HG03095 (cell line): ENCODE measurements at regions not wholly inside any gene's neighbourhood (a gene's known extent, or its start where the extent isn't known, plus 50 kb on each side); places are given as distances from the start of the nearest gene placed in this dataset.

Experiments
- ATAC-seq: cut with Tn5 transposase; IDR thresholded peaks from one replicate; pipeline ENCODE4 v1.9.1; 2021; ENCODE audit warnings: moderate library complexity; ENCODE audit not compliant: unreplicated experiment

DNA sequence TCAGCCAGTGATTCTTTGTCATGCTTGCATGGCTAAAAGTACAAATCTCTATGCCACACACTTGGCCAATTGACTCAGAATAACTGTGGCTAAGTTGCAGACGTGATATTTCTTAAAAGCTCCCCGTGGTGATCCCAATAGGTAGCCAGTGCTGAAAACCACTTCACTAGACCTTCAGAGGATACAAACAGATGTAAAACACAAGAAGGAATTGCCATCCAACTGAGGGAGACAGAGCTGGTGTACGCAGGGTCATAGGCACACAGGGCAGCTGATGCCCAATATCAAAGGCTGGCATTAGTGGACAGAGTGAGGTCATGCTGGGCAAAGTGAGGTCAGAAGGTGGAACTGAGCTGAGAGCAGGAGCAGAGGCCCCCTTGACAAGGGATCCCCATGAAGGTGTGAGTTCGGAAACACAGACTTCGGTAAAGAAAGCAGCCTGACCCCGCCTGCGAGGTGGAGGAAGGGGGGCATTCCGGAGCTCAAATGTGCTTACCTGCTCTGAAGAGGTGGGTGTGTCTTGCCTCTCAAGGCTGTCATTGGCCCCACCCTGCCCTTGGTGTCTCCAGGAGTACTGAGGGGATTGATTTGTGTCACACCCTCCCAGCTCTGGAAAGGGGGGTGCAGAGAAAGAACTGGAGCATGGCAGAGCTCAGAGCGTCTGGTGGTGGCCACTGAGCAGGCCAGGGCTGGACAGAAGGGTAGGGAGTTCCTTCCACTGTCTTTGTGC is 344.9 kb upstream of the B3GAT1 start:
- no peak for ATAC-seq

GRCh38 chr11:134755535-134755934 is 343.5 kb upstream of the B3GAT1 start:
- no peak for ATAC-seq

- ATAC-seq: no peak
Measured at GRCh38 chr11:134754521-134755198, 342.6 kb upstream of the B3GAT1 start.

DNA sequence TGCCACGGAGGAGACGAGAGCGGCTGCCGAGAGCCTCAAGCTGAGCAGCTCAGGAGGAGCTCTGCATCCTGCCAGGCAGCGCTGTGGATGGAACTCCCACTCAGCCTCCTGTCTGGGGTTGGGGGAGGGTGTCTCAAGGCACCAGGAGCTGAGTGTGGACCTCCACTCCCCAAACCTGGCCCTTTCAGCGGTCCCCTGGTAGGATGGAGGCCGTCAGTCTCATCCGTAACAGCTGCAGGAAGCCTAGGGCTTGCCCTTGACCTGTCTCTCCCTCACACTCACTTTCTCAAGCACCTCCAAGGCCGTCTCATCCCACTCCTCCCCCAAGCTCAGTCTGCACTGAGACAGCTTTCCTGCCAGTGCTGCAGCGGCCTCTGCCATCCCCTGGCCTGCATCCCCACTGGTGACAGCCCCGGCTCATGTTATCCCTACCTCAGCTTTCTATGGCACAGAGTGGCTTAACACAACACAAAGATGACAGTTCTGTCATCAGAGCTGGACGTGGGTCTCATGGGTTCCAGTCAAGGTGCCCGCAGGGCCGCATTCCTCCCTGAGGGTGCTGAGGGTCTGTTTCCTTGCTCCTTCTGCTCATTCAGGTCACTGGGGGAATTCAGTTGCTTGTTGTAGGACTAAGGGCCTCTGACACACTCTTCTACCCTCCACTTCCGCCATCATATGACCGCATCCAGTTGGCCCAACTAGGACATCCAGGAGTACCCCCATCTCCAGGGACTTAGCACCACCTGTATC is 341.9 kb upstream of the B3GAT1 start:
- no peak for ATAC-seq

DNA sequence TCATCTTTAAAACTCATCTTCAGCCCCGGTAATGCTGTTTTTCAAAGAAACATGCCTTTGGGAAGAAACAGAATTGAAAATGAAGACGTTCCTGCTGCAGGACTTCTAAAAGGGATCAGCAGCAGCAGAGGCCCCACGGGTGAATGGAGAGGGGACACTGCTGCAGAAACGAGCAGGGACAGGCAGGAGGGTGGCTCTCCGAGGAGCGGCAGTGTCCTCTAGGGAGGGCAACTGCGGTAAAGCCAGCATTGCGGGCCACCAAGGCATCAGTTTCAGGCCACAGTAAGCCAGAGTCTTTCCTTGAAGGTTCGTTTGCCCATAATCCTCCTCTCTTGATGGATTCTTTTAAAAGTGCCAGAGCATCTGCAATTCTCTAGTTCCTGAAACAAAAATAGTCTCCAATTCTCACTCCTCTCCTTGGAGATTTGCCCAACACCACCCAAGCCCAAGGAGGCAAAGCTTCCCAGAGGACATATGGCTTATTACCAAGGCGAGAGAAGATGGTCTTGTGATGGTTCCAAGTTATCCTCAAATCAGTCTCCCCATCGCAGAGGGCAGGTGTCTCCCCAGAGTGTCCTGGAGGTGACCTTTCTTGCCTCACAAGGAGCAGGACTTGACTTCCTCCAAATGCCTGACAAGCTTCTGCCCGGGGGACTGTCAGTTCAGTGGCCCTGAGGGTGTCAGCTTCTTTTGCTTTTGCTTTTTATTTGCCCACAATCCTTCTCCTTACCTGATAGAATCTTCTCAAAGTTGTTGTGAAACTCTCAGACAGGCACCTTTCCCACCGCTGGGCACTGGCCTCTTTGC is 341.1 kb upstream of the B3GAT1 start:
- no peak for ATAC-seq

GRCh38 chr11:134752526-134752925 is 340.5 kb upstream of the B3GAT1 start:
- no peak for ATAC-seq

DNA sequence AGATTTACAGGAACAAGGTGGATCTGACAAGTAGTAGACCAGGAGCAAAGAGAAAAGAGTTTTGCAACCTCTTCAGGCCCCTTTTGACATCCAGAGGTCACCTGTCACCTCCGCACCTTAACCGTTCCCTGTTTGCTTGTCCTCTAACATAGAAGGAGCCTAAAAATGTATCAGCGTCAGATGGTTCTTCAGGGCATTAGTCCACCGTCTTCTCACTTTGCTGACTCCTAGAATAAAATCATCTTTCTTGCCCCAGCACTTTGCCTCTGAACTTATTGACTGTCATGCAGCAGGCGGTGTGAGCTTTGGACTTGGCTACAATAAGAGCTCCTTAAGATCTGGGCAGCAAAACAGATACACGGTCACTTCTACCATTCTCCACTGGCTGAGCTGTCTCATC is 339.7 kb upstream of the B3GAT1 start:
- no peak for ATAC-seq

DNA sequence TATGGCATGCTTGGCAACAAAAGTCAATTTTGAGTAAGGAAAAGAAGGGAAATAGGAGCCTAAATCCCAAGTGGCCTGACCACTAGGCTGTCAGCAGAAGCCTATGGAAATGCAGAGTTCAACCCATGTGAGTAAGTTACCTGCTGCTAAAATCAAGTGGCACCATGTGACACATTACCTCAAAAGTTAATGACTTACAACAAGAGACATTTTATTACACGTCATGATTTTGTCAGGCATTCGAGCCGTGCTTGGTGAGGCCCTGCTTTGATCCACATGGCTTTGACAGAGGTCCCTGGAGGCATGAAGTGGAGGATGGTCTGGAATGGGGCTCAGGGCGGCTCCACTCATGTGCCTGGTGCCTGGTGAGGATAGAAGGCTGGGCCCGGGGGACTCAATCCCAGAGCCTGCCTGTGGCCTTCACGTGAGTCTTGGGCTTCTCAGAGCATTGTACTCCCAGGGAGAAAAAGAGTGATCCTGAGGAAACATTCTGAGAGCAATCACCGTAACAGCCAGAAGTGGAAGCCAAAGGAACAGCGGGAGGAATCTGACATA is 339.1 kb upstream of the B3GAT1 start:
- ATAC-seq: no peak

DNA sequence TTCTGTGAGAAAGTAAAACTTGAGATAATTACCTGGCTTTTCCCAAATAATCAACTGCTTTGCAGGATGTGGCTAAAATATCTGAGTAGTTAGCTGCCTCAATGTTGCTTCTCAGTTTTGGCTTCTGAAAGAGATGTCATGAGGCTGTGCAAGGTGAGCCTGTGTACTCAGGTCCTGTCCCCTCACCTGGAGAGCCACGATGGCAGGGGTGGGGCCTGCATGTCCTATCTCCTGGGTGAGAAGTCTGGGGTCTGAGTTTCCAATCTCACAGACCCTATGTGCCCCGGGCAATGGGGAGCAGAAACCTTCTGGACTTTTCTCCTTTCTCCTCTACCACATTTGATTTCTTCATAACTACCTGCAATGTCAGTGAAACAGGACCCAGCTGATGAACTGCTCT is 338.6 kb upstream of the B3GAT1 start:
- ATAC-seq: no peak

- no peak for ATAC-seq
Measured at GRCh38 chr11:134749040-134749839, 337.2 kb upstream of the B3GAT1 start.

DNA sequence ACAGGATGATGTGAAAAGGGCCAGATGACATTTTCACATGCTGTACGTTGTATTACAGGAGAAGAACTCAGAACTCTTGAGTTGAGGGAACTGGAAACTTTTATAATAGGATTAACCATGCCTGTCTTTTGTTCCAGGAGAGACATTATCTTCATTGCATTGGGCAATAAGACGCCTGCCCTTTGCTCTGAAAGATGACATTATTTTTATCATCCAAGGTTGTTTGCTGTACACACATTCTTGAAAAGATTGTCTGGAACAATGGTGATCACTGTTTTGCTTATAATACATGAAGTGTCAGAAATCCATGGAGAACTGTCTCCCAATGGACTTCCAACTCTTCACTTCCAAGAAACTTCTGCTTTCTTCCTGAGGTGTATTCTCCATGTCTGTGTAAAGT is 334.6 kb upstream of the B3GAT1 start:
- ATAC-seq: no peak

GRCh38 chr11:134745456-134745855 is 333.4 kb upstream of the B3GAT1 start:
- no peak for ATAC-seq

DNA sequence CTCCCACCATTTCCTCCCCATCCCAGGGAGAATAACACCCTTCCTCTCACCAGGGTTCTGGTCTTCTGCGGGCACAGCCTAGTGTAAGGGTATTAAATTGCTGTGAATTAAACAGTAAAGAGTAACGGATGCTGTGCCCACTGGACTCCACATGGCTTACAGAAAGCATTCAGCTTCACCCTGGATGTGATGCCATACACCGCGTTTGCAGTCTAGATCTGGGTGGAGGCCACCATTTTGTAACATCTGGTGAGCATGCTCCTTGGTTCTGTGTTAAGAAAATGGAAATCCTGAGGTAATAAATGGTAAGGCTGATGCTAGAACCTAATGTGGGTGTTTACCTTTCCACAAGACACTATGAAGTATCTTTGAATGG is 331.8 kb upstream of the B3GAT1 start:
- no peak for ATAC-seq

DNA sequence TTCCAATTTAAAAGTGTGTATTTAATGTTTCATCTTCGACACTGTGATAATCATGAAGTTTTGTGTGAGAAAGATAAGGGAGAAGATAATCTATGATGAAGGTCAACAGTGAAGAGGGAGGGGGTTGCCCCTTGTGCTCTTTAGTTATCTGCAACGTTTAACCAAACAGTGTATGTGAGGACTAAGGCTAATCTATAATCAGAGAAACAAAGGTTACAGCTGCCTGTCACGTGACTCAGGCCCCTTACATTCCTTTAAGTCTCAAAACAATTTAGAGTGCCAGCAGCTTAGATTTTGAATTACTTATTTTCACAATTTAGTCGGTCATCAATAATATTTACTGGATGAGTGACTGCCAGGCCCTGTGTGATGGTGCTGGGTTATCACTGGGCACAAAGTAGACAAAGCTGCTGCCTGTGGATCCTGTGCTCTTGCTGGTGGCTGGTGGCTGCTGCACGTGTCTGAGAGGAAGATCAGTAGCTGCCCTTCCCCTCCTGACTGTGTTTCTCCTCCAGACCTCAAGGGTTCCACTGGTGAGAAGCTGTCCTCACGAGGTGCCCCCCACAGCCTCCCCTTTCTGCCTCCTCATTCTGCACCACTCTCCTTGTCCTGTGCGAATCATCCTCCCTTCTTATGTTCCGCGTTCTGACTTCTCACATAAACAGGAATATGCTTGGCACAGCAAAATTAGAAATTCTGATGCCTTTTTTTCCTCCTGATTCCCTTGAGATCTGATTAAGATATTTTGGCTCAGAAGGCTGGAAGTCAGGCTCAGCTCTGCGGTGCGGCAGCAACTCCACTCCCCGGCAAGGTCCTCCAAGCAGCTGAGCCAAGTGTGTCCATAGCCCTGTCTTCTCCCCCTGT is 331.1 kb upstream of the B3GAT1 start:
- no peak for ATAC-seq

DNA sequence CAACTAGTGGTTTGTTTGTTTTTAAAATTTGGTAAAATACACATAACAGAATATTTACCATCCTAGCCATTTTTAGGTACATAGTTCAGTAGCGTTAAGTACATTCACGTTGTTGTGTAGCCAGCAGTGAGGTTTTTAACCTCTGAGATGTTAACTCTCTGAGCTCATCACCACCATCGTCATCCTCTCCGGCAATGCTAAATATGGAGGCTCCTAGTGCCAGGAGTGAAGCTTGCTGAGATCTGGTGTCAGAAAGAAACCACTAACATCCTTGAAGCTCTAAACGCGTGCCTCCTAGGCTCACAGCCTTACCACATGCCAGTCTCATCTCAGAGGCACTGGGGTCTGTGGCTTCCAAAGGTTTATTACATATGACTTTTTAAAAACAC is 330.2 kb upstream of the B3GAT1 start:
- ATAC-seq: no peak

GRCh38 chr11:134741453-134742223 is 329.6 kb upstream of the B3GAT1 start:
- no peak for ATAC-seq

- no peak for ATAC-seq
Measured at GRCh38 chr11:134740590-134741261, 328.7 kb upstream of the B3GAT1 start.

DNA sequence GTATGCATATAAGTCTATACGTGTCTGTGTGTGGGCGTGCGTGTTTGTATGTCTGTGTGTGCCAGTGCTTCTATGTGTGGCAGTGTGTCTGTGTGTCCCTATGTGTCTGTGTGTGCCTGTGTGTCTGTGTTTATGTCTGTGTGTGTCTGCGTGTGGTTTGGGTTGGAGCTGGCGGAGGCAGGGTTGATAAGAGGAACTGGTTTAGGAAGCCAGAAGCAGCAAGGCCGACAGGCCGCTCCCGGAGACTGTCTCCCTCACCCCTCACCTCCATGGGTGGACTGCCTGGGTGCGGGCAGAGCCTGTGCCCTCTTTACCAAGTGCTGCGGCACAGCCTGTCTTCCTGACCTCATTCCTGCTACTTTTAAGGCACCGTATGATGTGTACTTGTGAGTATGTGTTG is 327.1 kb upstream of the B3GAT1 start:
- ATAC-seq: no peak
